ENCODE measurements at regions not wholly inside any gene's neighbourhood (a gene's known extent, or its start where the extent isn't known, plus 50 kb on each side); places are given as distances from the start of the nearest gene placed in this dataset.

- Histone ChIP-seq H3K27me3 (replicated peaks; ENCODE audit: insufficient read depth) (no peaks in the 10 kb centered on the region), H3K27ac (no peak overlapping the region), H3K9me3 (no peaks in the 10 kb centered on the region), H3K36me3 (no peaks in the 10 kb centered on the region), H3K4me3 (no peak overlapping the region), H3K4me1 (ENCODE audit: control insufficient read depth in 1 of 2, low read depth in 2 of 2) (no peaks in the 10 kb centered on the region)
- DNase-seq (ENCODE audit: low spot score) (no peak), ATAC-seq (ENCODE audit: insufficient number of reproducible peaks, low FRiP score, low read depth) (no peak)
- TF ChIP-seq CTCF (IDR thresholded peaks at IDR 0.05), result no peak
Observed at GRCh38 chr19:29129148-29129547, 83.8 kb downstream of the UQCRFS1 start.

- Histone ChIP-seq H3K9me3 (no peaks in the 10 kb centered on the region), H3K36me3 (no peaks in the 10 kb centered on the region), H3K4me3 (no peak overlapping the region), H3K27ac (no peak overlapping the region), H3K4me1 (ENCODE audit: control insufficient read depth in 1 of 2, low read depth in 2 of 2) (no peaks in the 10 kb centered on the region), H3K27me3 (replicated peaks; ENCODE audit: insufficient read depth) (no peaks in the 10 kb centered on the region)
- ATAC-seq (ENCODE audit: insufficient number of reproducible peaks, low FRiP score, low read depth), result no peak
- DNase-seq (ENCODE audit: low spot score), result no peak
- TF ChIP-seq CTCF (IDR thresholded peaks at IDR 0.05), result no peak
Observed at GRCh38 chr19:29128203-29128602, 84.7 kb downstream of the UQCRFS1 start.

GRCh38 chr19:29122185-29122584, 90.8 kb downstream of the UQCRFS1 start:
- ATAC-seq (ENCODE audit: insufficient number of reproducible peaks, low FRiP score, low read depth), result no peak
- Histone ChIP-seq H3K4me3 (no peak overlapping the region), H3K4me1 (ENCODE audit: control insufficient read depth in 1 of 2, low read depth in 2 of 2) (no peaks in the 10 kb centered on the region), H3K36me3 (no peaks in the 10 kb centered on the region), H3K27ac (no peak overlapping the region), H3K9me3 (no peaks in the 10 kb centered on the region), H3K27me3 (replicated peaks; ENCODE audit: insufficient read depth) (no peaks in the 10 kb centered on the region)
- no peak for DNase-seq (ENCODE audit: low spot score)
- no peak for TF ChIP-seq CTCF (IDR thresholded peaks at IDR 0.05)

- Histone ChIP-seq H3K27ac (no peak overlapping the region), H3K4me1 (ENCODE audit: control insufficient read depth in 1 of 2, low read depth in 2 of 2) (no peaks in the 10 kb centered on the region), H3K36me3 (no peaks in the 10 kb centered on the region), H3K4me3 (no peak overlapping the region), H3K27me3 (replicated peaks; ENCODE audit: insufficient read depth) (no peaks in the 10 kb centered on the region), H3K9me3 (no peaks in the 10 kb centered on the region)
- ATAC-seq (ENCODE audit: insufficient number of reproducible peaks, low FRiP score, low read depth) (no peak), DNase-seq (ENCODE audit: low spot score) (no peak)
- no peak for TF ChIP-seq CTCF (IDR thresholded peaks at IDR 0.05)
Observed at GRCh38 chr19:29121684-29122083, 91.3 kb downstream of the UQCRFS1 start.

GRCh38 chr19:29120466-29120865, 92.5 kb downstream of the UQCRFS1 start:
- DNase-seq (ENCODE audit: low spot score), result no peak
- H3K4me3 ChIP-seq, result no peak overlapping the region
- TF ChIP-seq CTCF (IDR thresholded peaks at IDR 0.05), result no peak

More at GRCh38 chr19:29120466-29120865, 92.5 kb downstream of the UQCRFS1 start:
- Histone ChIP-seq H3K4me1 (ENCODE audit: control insufficient read depth in 1 of 2, low read depth in 2 of 2) (no peaks in the 10 kb centered on the region), H3K36me3 (no peaks in the 10 kb centered on the region), H3K9me3 (no peaks in the 10 kb centered on the region), H3K27me3 (replicated peaks; ENCODE audit: insufficient read depth) (no peaks in the 10 kb centered on the region), H3K27ac (no peak overlapping the region)
- ATAC-seq (ENCODE audit: insufficient number of reproducible peaks, low FRiP score, low read depth), result no peak
